ENCODE measurements at regions not wholly inside any gene's neighbourhood (a gene's known extent, or its start where the extent isn't known, plus 50 kb on each side); places are given as distances from the start of the nearest gene placed in this dataset.

DNA sequence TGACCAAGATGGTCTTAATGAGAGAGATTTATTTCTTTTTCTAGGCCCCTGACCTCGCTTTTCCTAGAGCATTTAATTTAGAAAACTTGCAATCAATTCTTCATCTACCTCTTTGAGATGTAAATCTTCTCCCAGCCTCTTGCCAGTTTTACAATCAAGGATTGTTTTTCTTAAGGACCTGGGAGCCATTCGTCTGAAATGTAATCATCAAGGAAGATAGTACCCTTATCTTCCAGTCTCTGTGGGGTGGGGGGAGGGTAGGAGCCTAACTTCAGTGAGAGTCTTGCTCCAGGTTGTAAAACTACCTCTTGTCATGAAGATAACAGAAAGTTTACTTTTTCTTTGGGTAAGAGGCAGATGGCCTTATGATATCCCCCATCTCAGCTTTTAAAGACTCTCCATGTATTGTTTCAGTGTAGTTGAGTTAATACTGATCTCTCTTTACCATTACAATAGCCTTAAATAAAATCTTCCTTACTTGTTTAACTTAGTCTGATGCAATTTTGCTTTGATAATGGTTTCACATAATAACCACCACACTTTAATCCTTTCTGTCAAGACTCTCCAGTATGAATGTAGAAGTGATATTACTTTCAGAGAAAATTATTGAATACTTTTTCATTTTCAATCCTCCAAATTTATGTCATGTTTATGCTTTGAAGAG, 110.2 kb upstream of the CPHXL start:
- H3K9me2 ChIP-seq (ENCODE audit: insufficient read depth): no peaks in the 10 kb centered on the region
- no peak overlapping the region for H3K4me3 ChIP-seq
- H3K27ac ChIP-seq: no peak overlapping the region
- H4K20me1 ChIP-seq (ENCODE audit: insufficient read depth): no peaks in the 10 kb centered on the region
- H3K9me3 ChIP-seq (ENCODE audit: insufficient read depth, low read depth): no peaks in the 10 kb centered on the region
- no peak for TF ChIP-seq CTCF (conservative IDR thresholded peaks at IDR 0.05)
- TF ChIP-seq EZH2 (IDR thresholded peaks at IDR 0.05; ENCODE audit: low read depth): no peak
- no peak for DNase-seq
- H2AFZ ChIP-seq: no peak overlapping the region
- intact Hi-C loops (cut with micrococcal nuclease; ENCODE audit: unreplicated experiment): no loop called here
- H3K4me2 ChIP-seq: no peak overlapping the region
- H3K36me3 ChIP-seq (ENCODE audit: low read depth): no peaks in the 10 kb centered on the region
- H3K4me1 ChIP-seq (replicated peaks; ENCODE audit: insufficient read depth): no peaks in the 10 kb centered on the region
- ChIA-PET POLR2A (ENCODE audit: unreplicated experiment) (no interaction called here), CTCF (no interaction called here)
- H3K79me2 ChIP-seq (ENCODE audit: low read depth): no peaks in the 10 kb centered on the region
- BruUV-seq (replicated peaks): no TSS peak
- H3K27me3 ChIP-seq (ENCODE audit: insufficient read depth, low read depth): peaks cover 2% of the 10 kb centered on the region; the same call in 1 of the 2 replicates
- H3F3A ChIP-seq (ENCODE audit: insufficient read depth, low read depth): no peaks in the 10 kb centered on the region

DNA sequence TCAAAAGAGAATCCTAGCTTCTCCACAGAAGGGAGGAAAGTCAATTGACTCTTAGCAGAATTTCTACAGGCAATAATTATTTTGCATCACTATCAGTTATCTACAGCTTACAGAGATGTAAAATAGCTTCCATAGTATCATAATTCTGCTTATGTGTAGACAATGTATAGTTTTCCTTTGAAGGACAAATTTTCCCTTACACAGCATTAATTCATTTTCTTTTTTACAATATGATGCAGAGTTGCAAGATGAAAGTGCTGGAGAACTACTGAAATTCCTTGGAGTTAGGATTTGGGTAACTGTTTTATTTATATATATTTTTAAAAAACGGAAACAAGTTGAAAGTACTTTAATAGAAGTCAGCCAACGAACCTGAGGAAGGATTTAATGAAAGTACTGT, 111.0 kb upstream of the CPHXL start:
- Histone ChIP-seq H3K4me2 (no peak overlapping the region), H3K27ac (no peak overlapping the region), H2AFZ (no peak overlapping the region), H3K9me2 (ENCODE audit: insufficient read depth) (no peaks in the 10 kb centered on the region), H4K20me1 (ENCODE audit: insufficient read depth) (no peaks in the 10 kb centered on the region), H3K79me2 (ENCODE audit: low read depth) (no peaks in the 10 kb centered on the region), H3K4me3 (no peak overlapping the region), H3K9me3 (ENCODE audit: insufficient read depth, low read depth) (no peaks in the 10 kb centered on the region), H3F3A (ENCODE audit: insufficient read depth, low read depth) (no peaks in the 10 kb centered on the region), H3K27me3 (ENCODE audit: insufficient read depth, low read depth) (peaks cover 2% of the 10 kb centered on the region; the same call in 1 of the 2 replicates), H3K4me1 (replicated peaks; ENCODE audit: insufficient read depth) (no peaks in the 10 kb centered on the region), H3K36me3 (ENCODE audit: low read depth) (no peaks in the 10 kb centered on the region)
- CTCF ChIA-PET: no interaction called here
- TF ChIP-seq EZH2 (IDR thresholded peaks at IDR 0.05; ENCODE audit: low read depth) (no peak), CTCF (conservative IDR thresholded peaks at IDR 0.05) (no peak)
- intact Hi-C loops (cut with micrococcal nuclease; ENCODE audit: unreplicated experiment): no loop called here
- DNase-seq: no peak
- no TSS peak for BruUV-seq (replicated peaks)
- POLR2A ChIA-PET (ENCODE audit: unreplicated experiment): no interaction called here

GRCh38 chr16:75837681-75838080, 111.4 kb upstream of the CPHXL start:
- Histone ChIP-seq H2AFZ (no peak overlapping the region), H4K20me1 (ENCODE audit: insufficient read depth) (no peaks in the 10 kb centered on the region), H3F3A (ENCODE audit: insufficient read depth, low read depth) (no peaks in the 10 kb centered on the region), H3K9me2 (ENCODE audit: insufficient read depth) (no peaks in the 10 kb centered on the region), H3K27ac (no peak overlapping the region), H3K4me2 (no peak overlapping the region), H3K79me2 (ENCODE audit: low read depth) (no peaks in the 10 kb centered on the region), H3K9me3 (ENCODE audit: insufficient read depth, low read depth) (no peaks in the 10 kb centered on the region), H3K4me3 (no peak overlapping the region), H3K27me3 (ENCODE audit: insufficient read depth, low read depth) (peaks cover 2% of the 10 kb centered on the region; the same call in 1 of the 2 replicates), H3K4me1 (replicated peaks; ENCODE audit: insufficient read depth) (no peaks in the 10 kb centered on the region), H3K36me3 (ENCODE audit: low read depth) (no peaks in the 10 kb centered on the region)
- intact Hi-C loops (cut with micrococcal nuclease; ENCODE audit: unreplicated experiment): no loop called here
- TF ChIP-seq EZH2 (IDR thresholded peaks at IDR 0.05; ENCODE audit: low read depth) (no peak), CTCF (conservative IDR thresholded peaks at IDR 0.05) (no peak)
- POLR2A ChIA-PET (ENCODE audit: unreplicated experiment): no interaction called here
- no peak for DNase-seq
- no TSS peak for BruUV-seq (replicated peaks)
- CTCF ChIA-PET: no interaction called here
